Pancreas (tissue), 10 donors: ENCODE measurements at regions not wholly inside any gene's neighbourhood (a gene's known extent, or its start where the extent isn't known, plus 50 kb on each side); places are given as distances from the start of the nearest gene placed in this dataset.

Experiments
- ATAC-seq, 4 donors: fragments of 200-7000 bp; cut with Tn5 transposase; one replicate each; pipeline versions ENCODE4 v1.8.0 to v1.9.1; 2020; ENCODE audit warnings: mild to moderate bottlenecking in 4 of 4, moderate library complexity in 4 of 4
- DNase-seq, 6 donors: peaks; one replicate each; pipeline ENCODE4 v3.0.0-alpha.2; 2020
- FAIRE-seq: peaks from 2 replicates; lab custom pipeline; 2012; peaks lifted over from hg19 to GRCh38; lab: Jason Lieb, UNC
- H3K27ac ChIP-seq, 4 donors: fragments of 200-600 bp; sonication (generic); 1 replicate in 3 of 4; 2 replicates in 1 of 4; pipeline versions ENCODE4 v1.5.0 to v1.8.0; 2020
- H3K27me3 ChIP-seq, 4 donors: fragments of 200-600 bp; one replicate each; pipeline ENCODE4 v1.8.0; 2021
- H3K36me3 ChIP-seq, 3 donors: fragments of 200-600 bp; sonication (generic) in 1 of 3; one replicate each; pipeline versions ENCODE4 v1.5.0 to v1.8.0; 2020 to 2021
- H3K4me1 ChIP-seq, 3 donors: fragments of 200-600 bp; one replicate each; pipeline ENCODE4 v1.8.0; 2021
- H3K4me3 ChIP-seq, 4 donors: fragments of 200-600 bp; sonication (generic) in 2 of 4; one replicate each; pipeline versions ENCODE4 v1.5.0 to v1.8.0; 2020 to 2021
- H3K9me3 ChIP-seq, 4 donors: fragments of 200-600 bp; one replicate each; pipeline ENCODE4 v1.8.0; 2021
- CTCF ChIP-seq, 4 donors: fragments of 200-600 bp; sonication (generic) in 3 of 4; IDR thresholded peaks; one replicate each; pipeline versions ENCODE4 v1.5.0 to v1.8.0; 2021; ENCODE audit warnings: antibody characterized with exemption in 4 of 4
- WGBS, 2 donors: extraction: QIAGEN DNeasy Blood & Tissue Kit; methylation state at CpG; one replicate each; pipeline ENCODE4 v1.1.7; 2013; 5-methylcytosine and 5-hydroxymethylcytosine counted together
- intact Hi-C, 3 donors: fragments of 100-400 bp; cut with DNase I; formaldehyde crosslinking; loops; one replicate each; pipeline versions ENCODE4 v1.11.1 to v1.14.2; 2022
- donor health status: healthy with polysubstance abuse.
- donor health status: DM: no; HTN: no; CAD: no; lungs with moderate emphysema.
- donor health status: DM: no; HTN: no; CAD: no.
- donor health status: control.
- donor health status: control.
- donor health status: Bipolar disorder and iron deficiency.
- donor health status: DM: yes; HTN: yes; CAD: no.
- donor health status: DM: no; HTN: no; CAD: no.
- donor health status: DM: no; HTN: no; CAD: no.
- donor health status: DM: yes; HTN: yes; CAD: no.

GRCh38 chr19:33872445-33873320 lies 76.0 kb downstream of the KCTD15 start:
- WGBS, 2 donors = 87% methylated on average over 4 of the region's 4 CpGs

GRCh38 chr19:33875071-33875470 lies 78.4 kb downstream of the KCTD15 start:
- ATAC-seq (no peak), FAIRE-seq (no peak), DNase-seq (no peak)
- 70 to 87% methylated on average over 8 of the region's 8 CpGs for WGBS, 2 donors
- H3K27ac ChIP-seq = no peak overlapping the region
- H3K4me1 ChIP-seq = peaks cover 0 to 8% (median 7%) of the 10 kb centered on the region in 3 donors
- H3K36me3 ChIP-seq = no peaks in the 10 kb centered on the region
- intact Hi-C loops = no loop called here
- H3K9me3 ChIP-seq = no peaks in the 10 kb centered on the region
- no peak for TF ChIP-seq CTCF (IDR thresholded peaks at IDR 0.05)
- no peak overlapping the region for H3K4me3 ChIP-seq
- no peaks in the 10 kb centered on the region for H3K27me3 ChIP-seq

More at GRCh38 chr19:33872445-33873320, 76.0 kb downstream of the KCTD15 start:
- no peak for DNase-seq
- intact Hi-C loops = no loop called here
- Histone ChIP-seq H3K27ac (no peak overlapping the region), H3K27me3 (no peaks in the 10 kb centered on the region), H3K4me3 (no peak overlapping the region), H3K4me1 (no peaks in the 10 kb centered on the region), H3K36me3 (no peaks in the 10 kb centered on the region), H3K9me3 (no peaks in the 10 kb centered on the region)
- TF ChIP-seq CTCF (IDR thresholded peaks at IDR 0.05) = no peak
- ATAC-seq = no peak
- no peak for FAIRE-seq

GRCh38 chr19:33876192-33876591 lies 79.5 kb downstream of the KCTD15 start:
- no peaks in the 10 kb centered on the region for H3K9me3 ChIP-seq
- intact Hi-C loops = no loop called here
- FAIRE-seq = no peak
- ATAC-seq = peak in 1 of 4 donors; percentile 35
- WGBS, 2 donors = 66 to 68% methylated on average over 3 of the region's 3 CpGs
- no peak for DNase-seq
- peaks cover 0 to 10% (median 9%) of the 10 kb centered on the region in 3 donors for H3K4me1 ChIP-seq
- no peaks in the 10 kb centered on the region for H3K27me3 ChIP-seq
- H3K27ac ChIP-seq = no peak overlapping the region
- TF ChIP-seq CTCF (IDR thresholded peaks at IDR 0.05) = no peak
- H3K36me3 ChIP-seq = no peaks in the 10 kb centered on the region
- no peak overlapping the region for H3K4me3 ChIP-seq

- H3K4me1 ChIP-seq = peaks cover 0 to 17% (median 12%) of the 10 kb centered on the region in 3 donors
- intact Hi-C loops = no loop called here
- no peaks in the 10 kb centered on the region for H3K9me3 ChIP-seq
- 81 to 89% methylated on average over 13 of the region's 13 CpGs for WGBS, 2 donors
- no peaks in the 10 kb centered on the region for H3K36me3 ChIP-seq
- no peak overlapping the region for H3K4me3 ChIP-seq
- no peak for FAIRE-seq
- TF ChIP-seq CTCF (IDR thresholded peaks at IDR 0.05) = no peak
- peak in 1 of 6 donors; percentile 4 for DNase-seq
- no peak overlapping the region for H3K27ac ChIP-seq
- no peaks in the 10 kb centered on the region for H3K27me3 ChIP-seq
- no peak for ATAC-seq
Measured at GRCh38 chr19:33878030-33878544, 81.4 kb downstream of the KCTD15 start.
